Suprapubic skin (tissue), 4 donors: ENCODE measurements at regions not wholly inside any gene's neighbourhood (a gene's known extent, or its start where the extent isn't known, plus 50 kb on each side); places are given as distances from the start of the nearest gene placed in this dataset.

Experiments
- DNase-seq, 2 donors: peaks; one replicate each; pipeline ENCODE4 v3.0.0-alpha.2; 2019; ENCODE audit warnings: low spot score in 2 of 2
- H3K27ac ChIP-seq: fragments of 200-600 bp; sonication (generic); one replicate; pipeline ENCODE4 v1.5.1; 2019
- H3K27me3 ChIP-seq: fragments of 200-600 bp; sonication (generic); one replicate; pipeline ENCODE4 v1.5.1; 2019
- H3K36me3 ChIP-seq: fragments of 200-600 bp; sonication (generic); one replicate; pipeline ENCODE4 v1.5.1; 2019
- H3K4me1 ChIP-seq: fragments of 200-600 bp; sonication (generic); one replicate; pipeline ENCODE4 v1.5.1; 2019
- H3K4me3 ChIP-seq: fragments of 200-600 bp; sonication (generic); one replicate; pipeline ENCODE4 v1.5.1; 2019; ENCODE audit warnings: mild to moderate bottlenecking
- H3K9me3 ChIP-seq: fragments of 200-600 bp; sonication (generic); one replicate; pipeline ENCODE4 v1.5.1; 2019
- EP300 ChIP-seq: sonication (generic); formaldehyde crosslinking; IDR thresholded peaks from one replicate; pipeline ENCODE4 v1.6.1; 2017; ENCODE audit warnings: antibody characterized with exemption
- POLR2A ChIP-seq, 2 donors: fragments of 450-650 bp; IDR thresholded peaks; one replicate each; pipeline ENCODE4 v1.6.1; 2017; ENCODE audit warnings: antibody characterized with exemption in 2 of 2, mild to moderate bottlenecking in 2 of 2, moderate library complexity in 2 of 2
- POLR2AphosphoS5 ChIP-seq, 3 donors: sonication (generic); formaldehyde crosslinking; IDR thresholded peaks; one replicate each; pipeline ENCODE4 v1.6.1; 2017; ENCODE audit warnings: antibody characterized with exemption in 3 of 3
- WGBS: methylation state at CpG from one replicate; pipeline ENCODE4 v1.1.5; 2018; 5-methylcytosine and 5-hydroxymethylcytosine counted together
- TF ChIP-seq, protein P1 (sequence below), 2 donors: fragments of 200-600 bp in 1 of 2; fragments of 450-650 bp in 1 of 2; sonication (generic) in 1 of 2; IDR thresholded peaks; one replicate each; pipeline ENCODE4 v1.5.1; 2016 to 2019; ENCODE audit warnings: antibody characterized with exemption in 2 of 2, mild to moderate bottlenecking in 1 of 2, moderate library complexity in 1 of 2

DNA sequence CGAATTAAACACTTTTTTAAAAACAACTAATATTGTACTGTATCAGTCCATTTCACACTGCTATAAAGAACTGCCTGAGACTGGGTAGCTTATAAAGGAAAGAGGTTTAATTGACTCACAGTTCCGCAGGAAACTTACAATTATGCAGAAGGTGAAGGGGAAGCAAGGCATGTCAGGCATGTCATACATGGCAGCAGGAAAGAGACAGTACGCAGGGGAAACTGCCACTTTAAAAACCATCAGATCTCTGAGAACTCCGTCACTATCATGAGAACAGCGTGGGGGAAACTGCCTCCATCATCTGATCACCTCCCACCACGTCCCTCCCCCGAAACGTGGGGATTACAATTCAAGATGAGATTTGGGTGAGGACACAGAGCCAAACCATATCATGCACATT is 162.8 kb upstream of the TPM1 start:
- Histone ChIP-seq H3K27me3 (no peaks in the 10 kb centered on the region), H3K4me1 (peaks cover 17% of the 10 kb centered on the region), H3K4me3 (no peak overlapping the region), H3K36me3 (no peaks in the 10 kb centered on the region), H3K9me3 (no peaks in the 10 kb centered on the region), H3K27ac (no peak overlapping the region)
- TF ChIP-seq POLR2A (IDR thresholded peaks at IDR 0.05): no peak
- TF ChIP-seq EP300: no peak
- TF ChIP-seq, protein P1, sequence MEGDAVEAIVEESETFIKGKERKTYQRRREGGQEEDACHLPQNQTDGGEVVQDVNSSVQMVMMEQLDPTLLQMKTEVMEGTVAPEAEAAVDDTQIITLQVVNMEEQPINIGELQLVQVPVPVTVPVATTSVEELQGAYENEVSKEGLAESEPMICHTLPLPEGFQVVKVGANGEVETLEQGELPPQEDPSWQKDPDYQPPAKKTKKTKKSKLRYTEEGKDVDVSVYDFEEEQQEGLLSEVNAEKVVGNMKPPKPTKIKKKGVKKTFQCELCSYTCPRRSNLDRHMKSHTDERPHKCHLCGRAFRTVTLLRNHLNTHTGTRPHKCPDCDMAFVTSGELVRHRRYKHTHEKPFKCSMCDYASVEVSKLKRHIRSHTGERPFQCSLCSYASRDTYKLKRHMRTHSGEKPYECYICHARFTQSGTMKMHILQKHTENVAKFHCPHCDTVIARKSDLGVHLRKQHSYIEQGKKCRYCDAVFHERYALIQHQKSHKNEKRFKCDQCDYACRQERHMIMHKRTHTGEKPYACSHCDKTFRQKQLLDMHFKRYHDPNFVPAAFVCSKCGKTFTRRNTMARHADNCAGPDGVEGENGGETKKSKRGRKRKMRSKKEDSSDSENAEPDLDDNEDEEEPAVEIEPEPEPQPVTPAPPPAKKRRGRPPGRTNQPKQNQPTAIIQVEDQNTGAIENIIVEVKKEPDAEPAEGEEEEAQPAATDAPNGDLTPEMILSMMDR (IDR thresholded peaks at IDR 0.05): no peak
- TF ChIP-seq POLR2AphosphoS5 (IDR thresholded peaks at IDR 0.05): no peak
- WGBS: 48% methylated on average over 8 of the region's 8 CpGs
- DNase-seq: no peak

DNA sequence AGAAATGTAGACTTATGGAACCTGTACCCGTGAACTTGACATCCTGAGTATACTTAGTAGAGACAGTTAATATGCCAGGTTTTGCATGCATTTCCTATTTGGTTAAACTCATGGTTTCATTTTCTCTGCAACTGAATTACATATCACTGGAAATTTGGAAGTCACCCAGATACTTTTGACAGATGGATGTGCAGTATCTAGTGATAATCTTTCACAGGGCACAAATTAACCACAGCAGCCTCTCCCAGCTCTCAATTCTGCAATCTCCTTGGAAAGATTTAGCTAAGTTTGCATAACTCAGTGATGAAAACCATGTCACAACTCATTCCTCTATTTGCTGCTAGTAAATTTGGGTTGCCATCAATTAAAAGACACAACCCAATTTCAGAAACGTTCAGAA is 162.3 kb upstream of the TPM1 start:
- no peaks in the 10 kb centered on the region for H3K9me3 ChIP-seq
- H3K4me3 ChIP-seq: no peak overlapping the region
- peaks cover 17% of the 10 kb centered on the region for H3K4me1 ChIP-seq
- H3K36me3 ChIP-seq: no peaks in the 10 kb centered on the region
- WGBS: 25% methylated on average over 2 of the region's 2 CpGs
- TF ChIP-seq POLR2A (IDR thresholded peaks at IDR 0.05) (no peak), EP300 (no peak), POLR2AphosphoS5 (IDR thresholded peaks at IDR 0.05) (no peak)
- TF ChIP-seq, protein P1 (IDR thresholded peaks at IDR 0.05): no peak
- DNase-seq: no peak
- no peak overlapping the region for H3K27ac ChIP-seq
- no peaks in the 10 kb centered on the region for H3K27me3 ChIP-seq

DNA sequence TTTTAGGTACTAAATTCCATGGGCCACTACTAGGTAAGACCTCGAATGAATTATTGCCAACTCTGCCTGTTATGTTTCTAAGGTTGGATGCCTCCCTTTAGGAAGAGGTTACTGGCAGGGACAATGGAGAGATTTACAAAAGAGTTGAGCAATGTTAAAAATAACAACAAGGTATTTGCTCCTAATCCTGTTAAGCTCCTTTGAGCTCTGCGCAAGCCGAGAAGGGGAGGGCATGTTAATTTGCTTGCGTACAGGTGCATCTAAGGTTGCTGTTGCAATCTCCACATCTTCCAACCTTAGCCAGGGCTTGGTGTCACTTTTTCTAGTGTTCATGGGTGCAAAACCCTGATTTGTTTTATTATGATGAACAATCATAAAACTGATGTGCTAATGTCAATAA is 161.5 kb upstream of the TPM1 start:
- peaks cover 17% of the 10 kb centered on the region for H3K4me1 ChIP-seq
- H3K36me3 ChIP-seq: no peaks in the 10 kb centered on the region
- WGBS: 58% methylated on average over 4 of the region's 4 CpGs
- H3K27me3 ChIP-seq: no peaks in the 10 kb centered on the region
- DNase-seq: no peak
- H3K4me3 ChIP-seq: no peak overlapping the region
- H3K27ac ChIP-seq: no peak overlapping the region
- no peaks in the 10 kb centered on the region for H3K9me3 ChIP-seq
- TF ChIP-seq POLR2A (IDR thresholded peaks at IDR 0.05): no peak
- TF ChIP-seq POLR2AphosphoS5 (IDR thresholded peaks at IDR 0.05): no peak
- TF ChIP-seq, protein P1 (IDR thresholded peaks at IDR 0.05): no peak
- no peak for TF ChIP-seq EP300

DNA sequence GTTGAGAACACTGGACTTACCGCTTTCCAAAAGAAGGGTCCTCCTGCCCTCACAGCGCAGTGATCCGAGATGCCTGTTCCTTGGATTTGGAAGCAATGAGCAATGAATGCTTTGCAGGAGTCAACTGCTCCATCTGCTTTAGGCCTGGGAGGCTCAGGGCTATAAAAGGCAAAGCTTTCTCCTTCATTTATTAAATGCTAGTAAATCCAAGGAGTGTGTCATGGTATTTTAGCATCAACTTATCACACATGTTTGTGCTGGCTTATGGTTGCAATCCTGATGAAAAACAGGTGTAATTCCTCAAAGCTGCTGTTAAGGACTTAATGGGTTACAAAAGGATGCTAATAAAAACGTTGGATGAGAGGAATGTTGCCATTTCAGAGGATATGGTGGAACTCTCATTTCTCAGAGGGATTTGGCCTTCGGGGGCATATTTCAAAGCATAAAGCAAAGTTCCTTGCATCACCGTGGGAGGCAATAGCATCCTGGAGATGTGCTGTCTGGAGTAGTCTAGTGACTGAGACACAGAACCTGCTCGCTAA is 158.5 kb upstream of the TPM1 start:
- Histone ChIP-seq H3K36me3 (no peaks in the 10 kb centered on the region), H3K9me3 (no peaks in the 10 kb centered on the region), H3K4me1 (peaks cover 37% of the 10 kb centered on the region), H3K4me3 (no peak overlapping the region), H3K27me3 (no peaks in the 10 kb centered on the region), H3K27ac (no peak overlapping the region)
- no peak for TF ChIP-seq POLR2A (IDR thresholded peaks at IDR 0.05)
- no peak for TF ChIP-seq EP300
- TF ChIP-seq, protein P1 (IDR thresholded peaks at IDR 0.05): no peak
- TF ChIP-seq POLR2AphosphoS5 (IDR thresholded peaks at IDR 0.05): no peak
- no peak for DNase-seq
- WGBS: 60% methylated on average over 7 of the region's 7 CpGs

DNA sequence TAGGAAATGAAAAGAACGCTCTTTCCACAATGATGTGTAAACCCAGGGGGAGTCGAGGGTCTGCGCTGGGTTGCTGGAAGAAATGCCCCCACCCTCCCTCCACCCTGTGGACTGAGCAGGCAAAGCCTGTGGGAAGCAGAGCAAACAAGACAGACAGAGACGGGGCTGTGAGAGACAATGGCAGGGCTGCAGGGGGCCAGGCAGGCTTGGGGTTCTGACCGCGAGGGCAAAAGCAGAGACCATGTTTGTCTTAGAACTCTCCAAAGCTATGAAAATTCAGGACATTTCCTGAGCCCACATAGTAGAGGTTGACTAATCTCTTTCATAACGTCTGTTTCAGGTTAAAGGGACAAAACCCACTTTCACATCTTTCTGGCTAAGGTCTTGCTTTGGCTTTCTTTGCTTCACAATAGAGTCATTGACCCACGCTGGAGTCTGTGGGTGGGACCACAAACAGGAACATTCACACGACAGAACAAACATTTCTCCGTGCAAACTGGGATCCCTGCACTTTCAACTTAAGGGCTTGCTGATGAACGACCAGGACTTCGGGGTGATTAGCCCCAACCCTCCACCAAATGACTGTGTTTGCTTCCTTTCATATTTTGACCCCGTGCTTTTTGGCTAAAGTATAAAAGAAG is 156.0 kb upstream of the TPM1 start:
- Histone ChIP-seq H3K4me3 (no peak overlapping the region), H3K4me1 (peaks cover 30% of the 10 kb centered on the region), H3K9me3 (no peaks in the 10 kb centered on the region), H3K27ac (peak overlapping the region; percentile 27), H3K36me3 (no peaks in the 10 kb centered on the region), H3K27me3 (no peaks in the 10 kb centered on the region)
- DNase-seq: no peak
- 63% methylated on average over 13 of the region's 13 CpGs for WGBS
- TF ChIP-seq EP300: no peak
- TF ChIP-seq POLR2A (IDR thresholded peaks at IDR 0.05): no peak
- TF ChIP-seq, protein P1 (IDR thresholded peaks at IDR 0.05): no peak
- no peak for TF ChIP-seq POLR2AphosphoS5 (IDR thresholded peaks at IDR 0.05)
